MCF 10A (cell line): ENCODE measurements at regions not wholly inside any gene's neighbourhood (a gene's known extent, or its start where the extent isn't known, plus 50 kb on each side); places are given as distances from the start of the nearest gene placed in this dataset.

Experiments
- BruUV-seq: library from RNA; stranded (reverse); fragments of 400-500 nt; replicated peaks from 2 replicates; lab custom pipeline; 2021; lab: Mats Ljungman, UMichigan
- CTCF ChIA-PET: fragments of 300-600 bp; sonication (Branson Sonifier 250); formaldehyde crosslinking; extraction: SDS; loops from one replicate; lab custom pipeline; 2021; ENCODE audit warnings: antibody characterized with exemption, inconsistent platforms; lab: Yijun Ruan, JAX
- POLR2A ChIA-PET: fragments of 300-600, 350-650 bp; sonication (Branson Sonifier 250); formaldehyde crosslinking; extraction: SDS; loops from one replicate; lab custom pipeline; 2020; ENCODE audit warnings: antibody characterized with exemption, inconsistent platforms; lab: Yijun Ruan, JAX
- DNase-seq: peaks from one replicate; pipeline ENCODE4 v3.0.0-alpha.2; 2018; ENCODE audit not compliant: unreplicated experiment
- H3K27ac Mint-ChIP-seq: one replicate; pipeline ENCODE4 v1.8.0; 2022; ENCODE audit warnings: mild to moderate bottlenecking, low read depth, mixed read lengths; ENCODE audit not compliant: unreplicated experiment
- H3K27me3 Mint-ChIP-seq: one replicate; pipeline ENCODE4 v1.8.0; 2022; ENCODE audit warnings: mixed read lengths; ENCODE audit not compliant: insufficient read depth, unreplicated experiment
- H3K36me3 Mint-ChIP-seq: one replicate; pipeline ENCODE4 v1.8.0; 2022; ENCODE audit warnings: mild to moderate bottlenecking, moderate library complexity, mixed read lengths; ENCODE audit not compliant: insufficient read depth, unreplicated experiment
- H3K4me1 Mint-ChIP-seq: one replicate; pipeline ENCODE4 v1.8.0; 2022; ENCODE audit warnings: mixed read lengths; ENCODE audit not compliant: insufficient read depth, unreplicated experiment
- H3K4me3 Mint-ChIP-seq: one replicate; pipeline ENCODE4 v1.8.0; 2022; ENCODE audit warnings: mild to moderate bottlenecking, moderate library complexity, mixed read lengths; ENCODE audit not compliant: unreplicated experiment
- H3K9me3 Mint-ChIP-seq: one replicate; pipeline ENCODE4 v1.8.0; 2022; ENCODE audit warnings: mixed read lengths; ENCODE audit not compliant: unreplicated experiment
- intact Hi-C: fragments of 100-400 bp; cut with micrococcal nuclease; formaldehyde crosslinking; loops from 2 replicates; pipeline ENCODE4 v1.14.1; 2022
- TF ChIP-seq, protein P1 (sequence below): fragments of 200-600 bp; IDR thresholded peaks from one replicate; pipeline ENCODE4 v1.8.0; 2022; ENCODE audit warnings: antibody characterized with exemption, mild to moderate bottlenecking; ENCODE audit not compliant: unreplicated experiment

GRCh38 chr5:123827811-123828210, 315.8 kb downstream of the CSNK1G3 start:
- TF ChIP-seq, protein P1, sequence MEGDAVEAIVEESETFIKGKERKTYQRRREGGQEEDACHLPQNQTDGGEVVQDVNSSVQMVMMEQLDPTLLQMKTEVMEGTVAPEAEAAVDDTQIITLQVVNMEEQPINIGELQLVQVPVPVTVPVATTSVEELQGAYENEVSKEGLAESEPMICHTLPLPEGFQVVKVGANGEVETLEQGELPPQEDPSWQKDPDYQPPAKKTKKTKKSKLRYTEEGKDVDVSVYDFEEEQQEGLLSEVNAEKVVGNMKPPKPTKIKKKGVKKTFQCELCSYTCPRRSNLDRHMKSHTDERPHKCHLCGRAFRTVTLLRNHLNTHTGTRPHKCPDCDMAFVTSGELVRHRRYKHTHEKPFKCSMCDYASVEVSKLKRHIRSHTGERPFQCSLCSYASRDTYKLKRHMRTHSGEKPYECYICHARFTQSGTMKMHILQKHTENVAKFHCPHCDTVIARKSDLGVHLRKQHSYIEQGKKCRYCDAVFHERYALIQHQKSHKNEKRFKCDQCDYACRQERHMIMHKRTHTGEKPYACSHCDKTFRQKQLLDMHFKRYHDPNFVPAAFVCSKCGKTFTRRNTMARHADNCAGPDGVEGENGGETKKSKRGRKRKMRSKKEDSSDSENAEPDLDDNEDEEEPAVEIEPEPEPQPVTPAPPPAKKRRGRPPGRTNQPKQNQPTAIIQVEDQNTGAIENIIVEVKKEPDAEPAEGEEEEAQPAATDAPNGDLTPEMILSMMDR = no peak
- Mint-ChIP-seq H3K27me3 (no peaks in the 10 kb centered on the region), H3K36me3 (no peaks in the 10 kb centered on the region), H3K9me3 (peaks cover 14% of the 10 kb centered on the region), H3K4me3 (no peak overlapping the region), H3K27ac (no peak overlapping the region), H3K4me1 (no peaks in the 10 kb centered on the region)
- no peak for DNase-seq
- ChIA-PET CTCF (no interaction called here), POLR2A (no interaction called here)
- intact Hi-C loops = no loop called here
- BruUV-seq = no TSS peak

GRCh38 chr5:123819833-123820232, 307.9 kb downstream of the CSNK1G3 start:
- ChIA-PET POLR2A (no interaction called here), CTCF (no interaction called here)
- H3K4me3 Mint-ChIP-seq = no peak overlapping the region
- H3K4me1 Mint-ChIP-seq = no peaks in the 10 kb centered on the region
- H3K27me3 Mint-ChIP-seq = no peaks in the 10 kb centered on the region
- no peak overlapping the region for H3K27ac Mint-ChIP-seq
- DNase-seq = no peak
- H3K9me3 Mint-ChIP-seq = no peaks in the 10 kb centered on the region
- TF ChIP-seq, protein P1 = no peak
- intact Hi-C loops = no loop called here
- no peaks in the 10 kb centered on the region for H3K36me3 Mint-ChIP-seq
- no TSS peak for BruUV-seq

DNA sequence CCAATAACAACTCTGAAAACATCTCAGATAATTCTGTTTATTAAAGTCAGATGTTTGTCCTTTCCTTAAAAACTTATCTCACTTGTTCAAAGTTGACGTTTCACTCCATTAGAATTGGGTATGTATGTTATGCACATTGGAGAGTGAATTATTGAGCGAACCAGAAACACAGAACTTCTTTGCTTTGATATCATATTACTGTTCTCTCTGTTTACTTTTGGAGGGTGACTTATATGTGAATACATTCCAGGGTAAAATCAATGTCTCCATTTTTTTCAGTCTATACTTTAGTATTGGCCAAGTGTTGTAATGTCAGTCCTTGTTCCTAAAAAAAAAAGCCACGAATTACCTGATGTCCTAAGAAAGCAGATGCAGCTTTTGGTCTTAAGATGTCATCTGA, 307.4 kb downstream of the CSNK1G3 start:
- BruUV-seq = no TSS peak
- Mint-ChIP-seq H3K4me1 (no peaks in the 10 kb centered on the region), H3K27me3 (no peaks in the 10 kb centered on the region), H3K36me3 (no peaks in the 10 kb centered on the region), H3K4me3 (no peak overlapping the region), H3K9me3 (no peaks in the 10 kb centered on the region), H3K27ac (no peak overlapping the region)
- ChIA-PET CTCF (no interaction called here), POLR2A (no interaction called here)
- intact Hi-C loops = no loop called here
- TF ChIP-seq, protein P1 = no peak
- no peak for DNase-seq

- DNase-seq = no peak
- Mint-ChIP-seq H3K36me3 (no peaks in the 10 kb centered on the region), H3K27ac (no peak overlapping the region), H3K4me1 (no peaks in the 10 kb centered on the region), H3K27me3 (no peaks in the 10 kb centered on the region), H3K9me3 (no peaks in the 10 kb centered on the region), H3K4me3 (no peak overlapping the region)
- POLR2A ChIA-PET = interaction anchor here (1.1 kb wide), 1 partner anchor 46 kb away, joined by 3 read pairs; no protein-coding TSS in a partner anchor
- intact Hi-C loops = no loop called here
- BruUV-seq = no TSS peak
- CTCF ChIA-PET = interaction anchor here (0.6 kb wide), 1 partner anchor 941 kb away, joined by 3 read pairs; no protein-coding TSS in a partner anchor
- TF ChIP-seq, protein P1 = no peak
Measured at GRCh38 chr5:123817267-123817666, 305.3 kb downstream of the CSNK1G3 start.
